Loucy (cell line): ENCODE measurements at regions not wholly inside any gene's neighbourhood (a gene's known extent, or its start where the extent isn't known, plus 50 kb on each side); places are given as distances from the start of the nearest gene placed in this dataset.

ENCODE experiments used
- H2AFZ ChIP-seq: fragments of 200-600 bp; sonication (generic); 2 replicates; pipeline ENCODE4 v1.6.0; 2016; ENCODE audit warnings: antibody characterized with exemption, mild to moderate bottlenecking, low read length, moderate library complexity
- H3F3A ChIP-seq: fragments of 200-600 bp; 2 replicates; pipeline ENCODE4 v1.6.0; 2016; ENCODE audit warnings: antibody characterized with exemption, low read depth, mild to moderate bottlenecking
- H3K27me3 ChIP-seq: fragments of 200-600 bp; sonication (generic); 2 replicates; pipeline ENCODE4 v1.6.1; 2014; ENCODE audit warnings: low read length, mild to moderate bottlenecking; ENCODE audit not compliant: insufficient read depth, poor library complexity, severe bottlenecking
- H3K36me3 ChIP-seq: fragments of 200-600 bp; sonication (generic); 2 replicates; pipeline ENCODE4 v1.6.1; 2016; ENCODE audit warnings: low read length; ENCODE audit not compliant: insufficient read depth
- H3K4me1 ChIP-seq: fragments of 200-600 bp; sonication (generic); 2 replicates; pipeline ENCODE4 v1.5.1; 2014; ENCODE audit warnings: low read length, mild to moderate bottlenecking; ENCODE audit not compliant: insufficient read depth, poor library complexity, severe bottlenecking
- H3K4me2 ChIP-seq: fragments of 200-600 bp; sonication (generic); 2 replicates; pipeline ENCODE4 v1.6.0; 2014; ENCODE audit warnings: antibody characterized with exemption, low read length, low read depth, mild to moderate bottlenecking; ENCODE audit not compliant: poor library complexity, severe bottlenecking
- H3K4me3 ChIP-seq: fragments of 200-600 bp; sonication (generic); 2 replicates; pipeline ENCODE4 v1.5.1; 2014; ENCODE audit warnings: low read length, mild to moderate bottlenecking, mixed read lengths; ENCODE audit not compliant: poor library complexity, severe bottlenecking
- H3K79me2 ChIP-seq: fragments of 200-600 bp; sonication (generic); 2 replicates; pipeline ENCODE4 v1.6.1; 2014; ENCODE audit warnings: low read length; ENCODE audit not compliant: insufficient read depth
- H3K9ac ChIP-seq: fragments of 200-600 bp; sonication (generic); 2 replicates; pipeline ENCODE4 v1.6.0; 2014; ENCODE audit warnings: mild to moderate bottlenecking, low read depth, low read length, moderate library complexity; ENCODE audit not compliant: poor library complexity, severe bottlenecking
- H3K9me2 ChIP-seq: fragments of 200-600 bp; sonication (generic); replicated peaks from 2 replicates; pipeline ENCODE4 v1.6.1; 2016; ENCODE audit warnings: low read depth, low read length, mixed read lengths
- H3K9me3 ChIP-seq: fragments of 200-600 bp; sonication (generic); 2 replicates; pipeline ENCODE4 v1.6.1; 2014; ENCODE audit warnings: mild to moderate bottlenecking, antibody characterized with exemption, low read length, low read depth; ENCODE audit not compliant: insufficient read depth
- H4K20me1 ChIP-seq: fragments of 200-600 bp; sonication (generic); 2 replicates; pipeline ENCODE4 v1.6.0; 2014; ENCODE audit warnings: antibody characterized with exemption, low read length, mild to moderate bottlenecking; ENCODE audit not compliant: insufficient read depth, poor library complexity, severe bottlenecking
- EZH2phosphoT487 ChIP-seq: fragments of 200-600 bp; IDR thresholded peaks from 2 replicates; pipeline ENCODE4 v1.6.1; 2018; ENCODE audit warnings: antibody characterized with exemption, mild to moderate bottlenecking, moderate library complexity, borderline replicate concordance
- TF ChIP-seq, protein P1 (sequence below): fragments of 200-600 bp; sonication (generic); conservative IDR thresholded peaks from 2 replicates; pipeline ENCODE4 v1.5.1; 2014; ENCODE audit warnings: mild to moderate bottlenecking, antibody characterized with exemption, low read length

DNA sequence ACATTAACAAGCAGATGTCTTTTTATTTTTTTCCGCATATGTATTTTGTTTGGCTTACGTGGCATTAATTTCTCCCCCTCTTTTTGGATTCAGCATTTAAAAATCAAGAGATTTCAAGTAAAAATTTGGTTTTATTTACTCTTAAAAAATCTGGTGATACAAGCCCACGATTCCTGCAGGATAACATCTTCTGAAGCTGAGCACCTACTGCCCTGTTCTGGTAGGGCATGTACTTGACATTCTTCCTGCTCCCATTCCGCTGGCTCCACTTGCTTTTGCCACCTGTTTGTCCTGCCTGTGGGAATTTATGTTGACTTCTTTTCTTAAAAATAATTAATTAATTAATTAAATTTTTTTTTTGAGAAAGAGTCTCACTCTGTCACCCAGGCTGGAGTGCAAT is 105.2 kb upstream of the SLC25A13 start:
- H3K27me3 ChIP-seq = no peaks in the 10 kb centered on the region
- H3K9me3 ChIP-seq = no peaks in the 10 kb centered on the region
- no peaks in the 10 kb centered on the region for H3K79me2 ChIP-seq
- H3K4me1 ChIP-seq = peaks cover 60% of the 10 kb centered on the region
- H4K20me1 ChIP-seq = no peaks in the 10 kb centered on the region
- TF ChIP-seq, protein P1, sequence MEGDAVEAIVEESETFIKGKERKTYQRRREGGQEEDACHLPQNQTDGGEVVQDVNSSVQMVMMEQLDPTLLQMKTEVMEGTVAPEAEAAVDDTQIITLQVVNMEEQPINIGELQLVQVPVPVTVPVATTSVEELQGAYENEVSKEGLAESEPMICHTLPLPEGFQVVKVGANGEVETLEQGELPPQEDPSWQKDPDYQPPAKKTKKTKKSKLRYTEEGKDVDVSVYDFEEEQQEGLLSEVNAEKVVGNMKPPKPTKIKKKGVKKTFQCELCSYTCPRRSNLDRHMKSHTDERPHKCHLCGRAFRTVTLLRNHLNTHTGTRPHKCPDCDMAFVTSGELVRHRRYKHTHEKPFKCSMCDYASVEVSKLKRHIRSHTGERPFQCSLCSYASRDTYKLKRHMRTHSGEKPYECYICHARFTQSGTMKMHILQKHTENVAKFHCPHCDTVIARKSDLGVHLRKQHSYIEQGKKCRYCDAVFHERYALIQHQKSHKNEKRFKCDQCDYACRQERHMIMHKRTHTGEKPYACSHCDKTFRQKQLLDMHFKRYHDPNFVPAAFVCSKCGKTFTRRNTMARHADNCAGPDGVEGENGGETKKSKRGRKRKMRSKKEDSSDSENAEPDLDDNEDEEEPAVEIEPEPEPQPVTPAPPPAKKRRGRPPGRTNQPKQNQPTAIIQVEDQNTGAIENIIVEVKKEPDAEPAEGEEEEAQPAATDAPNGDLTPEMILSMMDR = no peak
- no peak for TF ChIP-seq EZH2phosphoT487
- H3K4me2 ChIP-seq = peak overlapping the region; percentile 49
- no peaks in the 10 kb centered on the region for H3F3A ChIP-seq
- H3K9ac ChIP-seq = peak overlapping the region; percentile 55
- H3K9me2 ChIP-seq = no peaks in the 10 kb centered on the region
- H3K36me3 ChIP-seq = no peaks in the 10 kb centered on the region
- peak overlapping the region; percentile 2 for H3K4me3 ChIP-seq
- peak overlapping the region; percentile 79 for H2AFZ ChIP-seq

DNA sequence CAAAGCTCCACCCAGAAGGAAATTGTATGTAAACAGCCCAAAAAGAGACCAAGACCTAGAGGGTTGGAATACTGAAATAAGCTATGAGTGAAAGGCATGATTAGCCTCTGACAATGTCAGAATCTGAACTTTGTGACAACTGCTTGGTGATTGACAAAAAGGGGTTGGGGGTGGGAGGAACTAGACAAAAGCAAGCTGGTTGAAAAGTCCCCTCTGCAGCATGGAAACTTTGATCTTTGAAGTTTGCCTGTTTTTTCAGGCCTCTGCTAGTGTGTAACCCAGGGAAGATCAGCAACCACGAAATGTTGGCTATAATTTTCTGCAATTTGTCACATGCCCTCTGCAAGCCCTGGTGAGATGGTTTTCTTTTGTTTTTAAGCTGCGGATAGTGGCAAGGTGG is 104.8 kb upstream of the SLC25A13 start:
- no peaks in the 10 kb centered on the region for H3K79me2 ChIP-seq
- peak overlapping the region; percentile 49 for H3K4me2 ChIP-seq
- H3F3A ChIP-seq = no peaks in the 10 kb centered on the region
- H3K36me3 ChIP-seq = no peaks in the 10 kb centered on the region
- peak overlapping the region; percentile 55 for H3K9ac ChIP-seq
- no peak for TF ChIP-seq EZH2phosphoT487
- TF ChIP-seq, protein P1 = no peak
- no peaks in the 10 kb centered on the region for H3K27me3 ChIP-seq
- H3K9me2 ChIP-seq = no peaks in the 10 kb centered on the region
- H3K4me3 ChIP-seq = peak overlapping the region; percentile 2
- peaks cover 65% of the 10 kb centered on the region for H3K4me1 ChIP-seq
- H4K20me1 ChIP-seq = no peaks in the 10 kb centered on the region
- no peaks in the 10 kb centered on the region for H3K9me3 ChIP-seq
- H2AFZ ChIP-seq = peak overlapping the region; percentile 79

GRCh38 chr7:96426027-96426426 is 104.1 kb upstream of the SLC25A13 start:
- Histone ChIP-seq H3K27me3 (no peaks in the 10 kb centered on the region), H3K9me2 (no peaks in the 10 kb centered on the region), H3K9me3 (no peaks in the 10 kb centered on the region), H3K4me3 (no peak overlapping the region), H3K4me2 (peak overlapping the region; percentile 49), H3K4me1 (peaks cover 71% of the 10 kb centered on the region), H3F3A (no peaks in the 10 kb centered on the region), H2AFZ (no peak overlapping the region; the same call in 1 of the 2 replicates), H3K79me2 (no peaks in the 10 kb centered on the region), H3K36me3 (no peaks in the 10 kb centered on the region), H3K9ac (peak overlapping the region; percentile 55), H4K20me1 (no peaks in the 10 kb centered on the region)
- TF ChIP-seq, protein P1 = no peak
- no peak for TF ChIP-seq EZH2phosphoT487
